Vagina (tissue), 2 donors: ENCODE measurements at regions not wholly inside any gene's neighbourhood (a gene's known extent, or its start where the extent isn't known, plus 50 kb on each side); places are given as distances from the start of the nearest gene placed in this dataset.
"Not testable (repeated sequence)": the region's sequence is repeated elsewhere in the genome, so short reads cannot be mapped to it uniquely, and the experiment has no call there.

Experiments used
- CTCF ChIP-seq, 3 experiments: fragments of 450-650 bp in 2 of 3; fragments of 200-600 bp in 1 of 3; sonication (generic) in 1 of 3; IDR thresholded peaks; one replicate each; pipeline ENCODE4 v1.5.1; 2017 to 2019; ENCODE audit warnings: antibody characterized with exemption in 3 of 3, mild to moderate bottlenecking in 2 of 3, moderate library complexity in 2 of 3
- POLR2A ChIP-seq, 2 donors: fragments of 450-650 bp; IDR thresholded peaks; one replicate each; pipeline ENCODE4 v1.6.1; 2017; ENCODE audit warnings: antibody characterized with exemption in 2 of 2, mild to moderate bottlenecking in 2 of 2, moderate library complexity in 2 of 2
- POLR2AphosphoS5 ChIP-seq, 2 donors: sonication (generic); formaldehyde crosslinking; IDR thresholded peaks; one replicate each; pipeline ENCODE4 v1.9.0; 2017; ENCODE audit warnings: antibody characterized with exemption in 2 of 2, mild to moderate bottlenecking in 2 of 2, low read depth in 1 of 2; ENCODE audit not compliant: insufficient read depth in 1 of 2

GRCh38 chr5:34329611-34330108 lies 286.6 kb upstream of the C1QTNF3 start:
- not testable (repeated sequence) for TF ChIP-seq POLR2A (IDR thresholded peaks at IDR 0.05); CTCF (IDR thresholded peaks at IDR 0.05); POLR2AphosphoS5 (IDR thresholded peaks at IDR 0.05; ENCODE audit: insufficient read depth in 1 of 2, low read depth in 1 of 2)
